ENCODE measurements at regions not wholly inside any gene's neighbourhood (a gene's known extent, or its start where the extent isn't known, plus 50 kb on each side); places are given as distances from the start of the nearest gene placed in this dataset.
A peak's percentile ranks its signal among the peaks of the same experiment; 100 is the strongest.

- Histone ChIP-seq H3K4me1 (ENCODE audit: control insufficient read depth, insufficient read depth, low read length) (peaks cover 2% of the 10 kb centered on the region), H3K36me3 (ENCODE audit: control insufficient read depth, insufficient read depth, low read length) (no peaks in the 10 kb centered on the region), H3K4me3 (ENCODE audit: low read length) (no peak overlapping the region), H3K27me3 (ENCODE audit: control insufficient read depth, insufficient read depth, low read length) (no peaks in the 10 kb centered on the region), H3K9ac (ENCODE audit: low read length) (no peak overlapping the region), H3K27ac (ENCODE audit: low read depth, low read length) (peak overlapping the region; percentile 43)
Observed at GRCh38 chr12:119245904-119246494, 67.3 kb downstream of the HSPB8 start.

GRCh38 chr12:119247007-119247719 is 68.4 kb downstream of the HSPB8 start:
- no peak overlapping the region for H3K4me3 ChIP-seq (ENCODE audit: low read length)
- no peak overlapping the region for H3K27ac ChIP-seq (ENCODE audit: low read depth, low read length)

GRCh38 chr12:119247720-119248043 is 69.0 kb downstream of the HSPB8 start:
- Histone ChIP-seq H3K27ac (ENCODE audit: low read depth, low read length) (no peak overlapping the region), H3K36me3 (ENCODE audit: control insufficient read depth, insufficient read depth, low read length) (no peaks in the 10 kb centered on the region), H3K4me1 (ENCODE audit: control insufficient read depth, insufficient read depth, low read length) (peaks cover 2% of the 10 kb centered on the region), H3K9ac (ENCODE audit: low read length) (no peak overlapping the region), H3K4me3 (ENCODE audit: low read length) (no peak overlapping the region), H3K27me3 (ENCODE audit: control insufficient read depth, insufficient read depth, low read length) (no peaks in the 10 kb centered on the region)

More at GRCh38 chr12:119247007-119247719, 68.4 kb downstream of the HSPB8 start:
- Histone ChIP-seq H3K9ac (ENCODE audit: low read length) (no peak overlapping the region), H3K27me3 (ENCODE audit: control insufficient read depth, insufficient read depth, low read length) (no peaks in the 10 kb centered on the region), H3K36me3 (ENCODE audit: control insufficient read depth, insufficient read depth, low read length) (no peaks in the 10 kb centered on the region), H3K4me1 (ENCODE audit: control insufficient read depth, insufficient read depth, low read length) (peaks cover 2% of the 10 kb centered on the region)

GRCh38 chr12:119249383-119250155 is 70.8 kb downstream of the HSPB8 start:
- no peak overlapping the region for H3K4me3 ChIP-seq (ENCODE audit: low read length)
- H3K4me1 ChIP-seq (ENCODE audit: control insufficient read depth, insufficient read depth, low read length) = peaks cover 2% of the 10 kb centered on the region
- H3K27me3 ChIP-seq (ENCODE audit: control insufficient read depth, insufficient read depth, low read length) = no peaks in the 10 kb centered on the region
- no peak overlapping the region for H3K27ac ChIP-seq (ENCODE audit: low read depth, low read length)
- H3K36me3 ChIP-seq (ENCODE audit: control insufficient read depth, insufficient read depth, low read length) = no peaks in the 10 kb centered on the region
- no peak overlapping the region for H3K9ac ChIP-seq (ENCODE audit: low read length)

- no peak overlapping the region for H3K27ac ChIP-seq (ENCODE audit: low read depth, low read length)
- no peak overlapping the region for H3K9ac ChIP-seq (ENCODE audit: low read length)
- no peaks in the 10 kb centered on the region for H3K36me3 ChIP-seq (ENCODE audit: control insufficient read depth, insufficient read depth, low read length)
- no peak overlapping the region for H3K4me3 ChIP-seq (ENCODE audit: low read length)
- H3K27me3 ChIP-seq (ENCODE audit: control insufficient read depth, insufficient read depth, low read length) = no peaks in the 10 kb centered on the region
- no peaks in the 10 kb centered on the region for H3K4me1 ChIP-seq (ENCODE audit: control insufficient read depth, insufficient read depth, low read length)
Observed at GRCh38 chr12:119255314-119255713, 76.6 kb downstream of the HSPB8 start.

- Histone ChIP-seq H3K9ac (ENCODE audit: low read length) (no peak overlapping the region), H3K36me3 (ENCODE audit: control insufficient read depth, insufficient read depth, low read length) (no peaks in the 10 kb centered on the region), H3K27me3 (ENCODE audit: control insufficient read depth, insufficient read depth, low read length) (no peaks in the 10 kb centered on the region), H3K4me1 (ENCODE audit: control insufficient read depth, insufficient read depth, low read length) (no peaks in the 10 kb centered on the region), H3K4me3 (ENCODE audit: low read length) (no peak overlapping the region), H3K27ac (ENCODE audit: low read depth, low read length) (no peak overlapping the region)
Observed at GRCh38 chr12:119258149-119258548, 76.4 kb upstream of the CCDC60 start.

- no peak overlapping the region for H3K9ac ChIP-seq (ENCODE audit: low read length)
- no peak overlapping the region for H3K4me3 ChIP-seq (ENCODE audit: low read length)
- no peak overlapping the region for H3K27ac ChIP-seq (ENCODE audit: low read depth, low read length)
- H3K27me3 ChIP-seq (ENCODE audit: control insufficient read depth, insufficient read depth, low read length) = no peaks in the 10 kb centered on the region
- H3K36me3 ChIP-seq (ENCODE audit: control insufficient read depth, insufficient read depth, low read length) = no peaks in the 10 kb centered on the region
- no peaks in the 10 kb centered on the region for H3K4me1 ChIP-seq (ENCODE audit: control insufficient read depth, insufficient read depth, low read length)
Observed at GRCh38 chr12:119258556-119258955, 76.0 kb upstream of the CCDC60 start.

- no peaks in the 10 kb centered on the region for H3K27me3 ChIP-seq (ENCODE audit: control insufficient read depth, insufficient read depth, low read length)
- no peak overlapping the region for H3K4me3 ChIP-seq (ENCODE audit: low read length)
- H3K36me3 ChIP-seq (ENCODE audit: control insufficient read depth, insufficient read depth, low read length) = no peaks in the 10 kb centered on the region
- no peaks in the 10 kb centered on the region for H3K4me1 ChIP-seq (ENCODE audit: control insufficient read depth, insufficient read depth, low read length)
- H3K9ac ChIP-seq (ENCODE audit: low read length) = no peak overlapping the region
- H3K27ac ChIP-seq (ENCODE audit: low read depth, low read length) = no peak overlapping the region
Observed at GRCh38 chr12:119259484-119259883, 75.0 kb upstream of the CCDC60 start.

- no peaks in the 10 kb centered on the region for H3K4me1 ChIP-seq (ENCODE audit: control insufficient read depth, insufficient read depth, low read length)
- H3K36me3 ChIP-seq (ENCODE audit: control insufficient read depth, insufficient read depth, low read length) = no peaks in the 10 kb centered on the region
- no peaks in the 10 kb centered on the region for H3K27me3 ChIP-seq (ENCODE audit: control insufficient read depth, insufficient read depth, low read length)
- H3K27ac ChIP-seq (ENCODE audit: low read depth, low read length) = no peak overlapping the region
- no peak overlapping the region for H3K9ac ChIP-seq (ENCODE audit: low read length)
- no peak overlapping the region for H3K4me3 ChIP-seq (ENCODE audit: low read length)
Observed at GRCh38 chr12:119262388-119262787, 72.1 kb upstream of the CCDC60 start.

- Histone ChIP-seq H3K27me3 (ENCODE audit: control insufficient read depth, insufficient read depth, low read length) (no peaks in the 10 kb centered on the region), H3K36me3 (ENCODE audit: control insufficient read depth, insufficient read depth, low read length) (no peaks in the 10 kb centered on the region), H3K4me3 (ENCODE audit: low read length) (no peak overlapping the region), H3K4me1 (ENCODE audit: control insufficient read depth, insufficient read depth, low read length) (no peaks in the 10 kb centered on the region), H3K9ac (ENCODE audit: low read length) (no peak overlapping the region), H3K27ac (ENCODE audit: low read depth, low read length) (no peak overlapping the region)
Observed at GRCh38 chr12:119263466-119263865, 71.1 kb upstream of the CCDC60 start.

GRCh38 chr12:119266963-119267362 is 67.6 kb upstream of the CCDC60 start:
- Histone ChIP-seq H3K27ac (ENCODE audit: low read depth, low read length) (no peak overlapping the region), H3K27me3 (ENCODE audit: control insufficient read depth, insufficient read depth, low read length) (no peaks in the 10 kb centered on the region), H3K4me3 (ENCODE audit: low read length) (no peak overlapping the region), H3K36me3 (ENCODE audit: control insufficient read depth, insufficient read depth, low read length) (no peaks in the 10 kb centered on the region), H3K4me1 (ENCODE audit: control insufficient read depth, insufficient read depth, low read length) (no peaks in the 10 kb centered on the region), H3K9ac (ENCODE audit: low read length) (no peak overlapping the region)

GRCh38 chr12:119274636-119275065 is 59.9 kb upstream of the CCDC60 start:
- H3K27me3 ChIP-seq (ENCODE audit: control insufficient read depth, insufficient read depth, low read length) = no peaks in the 10 kb centered on the region
- H3K4me3 ChIP-seq (ENCODE audit: low read length) = no peak overlapping the region
- H3K36me3 ChIP-seq (ENCODE audit: control insufficient read depth, insufficient read depth, low read length) = no peaks in the 10 kb centered on the region
- no peak overlapping the region for H3K9ac ChIP-seq (ENCODE audit: low read length)
- no peaks in the 10 kb centered on the region for H3K4me1 ChIP-seq (ENCODE audit: control insufficient read depth, insufficient read depth, low read length)
- no peak overlapping the region for H3K27ac ChIP-seq (ENCODE audit: low read depth, low read length)

Measured in rectal smooth muscle tissue (tissue), 1 donor.